ENCODE measurements at regions not wholly inside any gene's neighbourhood (a gene's known extent, or its start where the extent isn't known, plus 50 kb on each side); places are given as distances from the start of the nearest gene placed in this dataset.

- FAIRE-seq = no peak
Observed at GRCh38 chr10:105857268-105858264, 1216.5 kb downstream of the SORCS3 start.

- no peak for FAIRE-seq
Observed at GRCh38 chr10:105855791-105856190, 1214.7 kb downstream of the SORCS3 start.

- FAIRE-seq = no peak
Observed at GRCh38 chr10:105844676-105845570, 1203.8 kb downstream of the SORCS3 start.

- no peak for FAIRE-seq
Observed at GRCh38 chr10:105844241-105844640, 1203.2 kb downstream of the SORCS3 start.

GRCh38 chr10:105843786-105844185 is 1202.7 kb downstream of the SORCS3 start:
- no peak for FAIRE-seq

- FAIRE-seq = no peak
Observed at GRCh38 chr10:105840288-105840770, 1199.2 kb downstream of the SORCS3 start.

GRCh38 chr10:105838392-105838791 is 1197.3 kb downstream of the SORCS3 start:
- no peak for FAIRE-seq

- FAIRE-seq = no peak
Observed at GRCh38 chr10:105837951-105838350, 1196.9 kb downstream of the SORCS3 start.

- no peak for FAIRE-seq
Observed at GRCh38 chr10:105834261-105835059, 1193.4 kb downstream of the SORCS3 start.

- FAIRE-seq = no peak
Observed at GRCh38 chr10:105827133-105827532, 1186.0 kb downstream of the SORCS3 start.

GRCh38 chr10:105807935-105808587 is 1167.0 kb downstream of the SORCS3 start:
- no peak for FAIRE-seq

- no peak for FAIRE-seq
Observed at GRCh38 chr10:105803206-105803605, 1162.1 kb downstream of the SORCS3 start.

GRCh38 chr10:105800641-105801040 is 1159.6 kb downstream of the SORCS3 start:
- FAIRE-seq = no peak

GRCh38 chr10:105798328-105798889 is 1157.3 kb downstream of the SORCS3 start:
- FAIRE-seq = no peak

GRCh38 chr10:105797234-105797890 is 1156.3 kb downstream of the SORCS3 start:
- no peak for FAIRE-seq

GRCh38 chr10:105793071-105793470 is 1152.0 kb downstream of the SORCS3 start:
- FAIRE-seq = no peak

- FAIRE-seq = no peak
Observed at GRCh38 chr10:105785721-105786120, 1144.6 kb downstream of the SORCS3 start.

GRCh38 chr10:105783936-105784483 is 1142.9 kb downstream of the SORCS3 start:
- FAIRE-seq = no peak

- FAIRE-seq = no peak
Observed at GRCh38 chr10:105774881-105775280, 1133.8 kb downstream of the SORCS3 start.

- FAIRE-seq = no peak
Observed at GRCh38 chr10:105774351-105774750, 1133.3 kb downstream of the SORCS3 start.

Data from islet of Langerhans (tissue), 1 donor.